Upper lobe of right lung (tissue), 1 donor: ENCODE measurements at regions not wholly inside any gene's neighbourhood (a gene's known extent, or its start where the extent isn't known, plus 50 kb on each side); places are given as distances from the start of the nearest gene placed in this dataset.

Source experiments
- ATAC-seq: fragments of 200-7000 bp; cut with Tn5 transposase; one replicate; pipeline ENCODE4 v1.9.1; 2020; ENCODE audit warnings: mild to moderate bottlenecking, moderate library complexity
- DNase-seq: peaks from one replicate; pipeline ENCODE4 v3.0.0-alpha.2; 2020
- H3K27ac ChIP-seq: fragments of 200-600 bp; one replicate; pipeline ENCODE4 v1.8.0; 2022
- H3K27me3 ChIP-seq: fragments of 200-600 bp; one replicate; pipeline ENCODE4 v1.8.0; 2022; ENCODE audit warnings: mild to moderate bottlenecking
- H3K36me3 ChIP-seq: fragments of 200-600 bp; one replicate; pipeline ENCODE4 v1.8.0; 2022
- H3K4me1 ChIP-seq: fragments of 200-600 bp; one replicate; pipeline ENCODE4 v1.8.0; 2022
- H3K4me3 ChIP-seq: fragments of 200-600 bp; one replicate; pipeline ENCODE4 v1.8.0; 2022; ENCODE audit warnings: mild to moderate bottlenecking
- H3K9me3 ChIP-seq: fragments of 200-600 bp; one replicate; pipeline ENCODE4 v1.8.0; 2022
- intact Hi-C: fragments of 100-400 bp; cut with DNase I; formaldehyde crosslinking; loops from one replicate; pipeline ENCODE4 v1.11.0; 2022
- TF ChIP-seq, protein P1 (sequence below): fragments of 200-600 bp; IDR thresholded peaks from one replicate; pipeline ENCODE4 v1.8.0; 2022; ENCODE audit warnings: antibody characterized with exemption
- donor health status: DM: no; HTN: yes; CAD: no; lungs with severe emphysema.

GRCh38 chr10:70939441-70940003 is 51.2 kb upstream of the PCBD1 start:
- TF ChIP-seq, protein P1, sequence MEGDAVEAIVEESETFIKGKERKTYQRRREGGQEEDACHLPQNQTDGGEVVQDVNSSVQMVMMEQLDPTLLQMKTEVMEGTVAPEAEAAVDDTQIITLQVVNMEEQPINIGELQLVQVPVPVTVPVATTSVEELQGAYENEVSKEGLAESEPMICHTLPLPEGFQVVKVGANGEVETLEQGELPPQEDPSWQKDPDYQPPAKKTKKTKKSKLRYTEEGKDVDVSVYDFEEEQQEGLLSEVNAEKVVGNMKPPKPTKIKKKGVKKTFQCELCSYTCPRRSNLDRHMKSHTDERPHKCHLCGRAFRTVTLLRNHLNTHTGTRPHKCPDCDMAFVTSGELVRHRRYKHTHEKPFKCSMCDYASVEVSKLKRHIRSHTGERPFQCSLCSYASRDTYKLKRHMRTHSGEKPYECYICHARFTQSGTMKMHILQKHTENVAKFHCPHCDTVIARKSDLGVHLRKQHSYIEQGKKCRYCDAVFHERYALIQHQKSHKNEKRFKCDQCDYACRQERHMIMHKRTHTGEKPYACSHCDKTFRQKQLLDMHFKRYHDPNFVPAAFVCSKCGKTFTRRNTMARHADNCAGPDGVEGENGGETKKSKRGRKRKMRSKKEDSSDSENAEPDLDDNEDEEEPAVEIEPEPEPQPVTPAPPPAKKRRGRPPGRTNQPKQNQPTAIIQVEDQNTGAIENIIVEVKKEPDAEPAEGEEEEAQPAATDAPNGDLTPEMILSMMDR = no peak
- DNase-seq = no peak
- H3K4me1 ChIP-seq = no peaks in the 10 kb centered on the region
- H3K27me3 ChIP-seq = no peaks in the 10 kb centered on the region
- H3K27ac ChIP-seq = no peak overlapping the region
- ATAC-seq = no peak
- intact Hi-C loops = no loop called here
- no peaks in the 10 kb centered on the region for H3K9me3 ChIP-seq
- H3K36me3 ChIP-seq = no peaks in the 10 kb centered on the region
- no peak overlapping the region for H3K4me3 ChIP-seq

DNA sequence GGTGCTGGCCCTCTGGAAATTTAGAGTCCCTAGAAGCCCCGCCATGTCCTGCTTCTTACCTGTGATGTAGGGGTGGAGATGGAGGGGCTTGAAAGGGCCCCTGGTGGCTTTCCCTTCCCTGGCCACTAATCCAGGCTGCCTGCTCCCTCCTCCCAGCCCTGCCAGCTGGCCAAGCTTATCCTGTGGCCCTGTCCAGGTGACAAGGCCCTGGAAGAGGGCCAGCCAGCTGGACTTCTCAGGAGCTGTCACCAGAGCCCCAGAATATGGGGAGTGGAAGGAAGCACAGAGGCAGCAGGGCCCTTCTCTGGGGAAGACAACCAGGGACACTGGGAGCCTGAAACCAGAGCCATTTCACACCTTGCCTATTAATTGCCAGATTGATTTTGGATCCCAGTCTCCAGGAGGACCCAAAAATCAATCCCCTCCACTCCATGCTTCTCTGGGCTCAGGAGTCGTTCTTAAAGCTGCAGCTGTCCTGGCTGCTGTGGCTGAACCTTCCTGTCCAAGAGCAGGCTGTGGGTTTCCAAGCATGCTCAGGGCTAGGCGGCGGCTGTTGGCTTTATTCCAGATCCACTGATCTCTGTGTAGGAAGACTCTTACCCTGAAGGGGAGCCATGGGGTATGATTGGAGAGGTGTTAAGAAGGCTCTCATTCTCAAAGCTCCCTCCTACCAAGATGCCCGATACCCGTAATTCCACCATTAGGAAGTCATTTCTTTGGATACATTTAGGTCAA is 52.6 kb upstream of the PCBD1 start:
- Histone ChIP-seq H3K36me3 (no peaks in the 10 kb centered on the region), H3K27ac (no peak overlapping the region), H3K4me3 (no peak overlapping the region), H3K4me1 (no peaks in the 10 kb centered on the region), H3K9me3 (no peaks in the 10 kb centered on the region), H3K27me3 (no peaks in the 10 kb centered on the region)
- intact Hi-C loops = no loop called here
- TF ChIP-seq, protein P1 = no peak
- DNase-seq = no peak
- no peak for ATAC-seq

- Histone ChIP-seq H3K27ac (no peak overlapping the region), H3K27me3 (no peaks in the 10 kb centered on the region), H3K4me1 (no peaks in the 10 kb centered on the region), H3K4me3 (no peak overlapping the region), H3K9me3 (no peaks in the 10 kb centered on the region), H3K36me3 (no peaks in the 10 kb centered on the region)
- TF ChIP-seq, protein P1 = no peak
- ATAC-seq (no peak), DNase-seq (no peak)
- intact Hi-C loops = no loop called here
These were observed 53.8 kb upstream of the PCBD1 start for GRCh38 chr10:70942125-70942524.

- H3K4me3 ChIP-seq = no peak overlapping the region
- ATAC-seq (no peak), DNase-seq (no peak)
- intact Hi-C loops = no loop called here
- no peaks in the 10 kb centered on the region for H3K9me3 ChIP-seq
- H3K4me1 ChIP-seq = no peaks in the 10 kb centered on the region
- no peaks in the 10 kb centered on the region for H3K36me3 ChIP-seq
- H3K27ac ChIP-seq = no peak overlapping the region
- TF ChIP-seq, protein P1 = no peak
- no peaks in the 10 kb centered on the region for H3K27me3 ChIP-seq
These were observed 54.4 kb upstream of the PCBD1 start for GRCh38 chr10:70942725-70943124.

DNA sequence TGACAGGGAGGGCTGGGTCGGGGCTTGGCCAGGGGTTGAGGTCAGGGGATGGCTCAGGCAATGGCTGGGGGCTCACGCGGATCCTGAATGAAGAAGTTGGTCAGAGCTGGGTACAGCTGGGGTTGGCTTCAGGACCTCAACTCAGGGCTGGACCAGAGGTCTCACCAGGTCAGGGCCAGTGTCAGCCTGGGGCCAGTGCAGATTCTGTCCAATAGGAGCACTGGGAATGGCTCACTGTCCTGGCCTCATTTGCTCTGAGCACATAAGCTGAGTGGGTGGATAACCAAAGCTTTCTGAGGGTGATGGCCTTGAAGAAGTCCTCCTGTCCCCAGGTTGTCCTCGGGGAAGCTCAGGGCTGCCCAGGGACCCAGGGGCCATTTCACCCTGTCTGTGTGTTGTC is 54.9 kb upstream of the PCBD1 start:
- Histone ChIP-seq H3K9me3 (no peaks in the 10 kb centered on the region), H3K27me3 (no peaks in the 10 kb centered on the region), H3K4me3 (no peak overlapping the region), H3K4me1 (no peaks in the 10 kb centered on the region), H3K27ac (no peak overlapping the region), H3K36me3 (no peaks in the 10 kb centered on the region)
- no peak for ATAC-seq
- TF ChIP-seq, protein P1 = no peak
- DNase-seq = no peak
- intact Hi-C loops = no loop called here
